NT2/D1 (cell line): ENCODE measurements at regions not wholly inside any gene's neighbourhood (a gene's known extent, or its start where the extent isn't known, plus 50 kb on each side); places are given as distances from the start of the nearest gene placed in this dataset.

ENCODE experiments used
- YY1 ChIP-seq: IDR thresholded peaks from 2 replicates; pipeline ENCODE4 v1.6.1; 2011; ENCODE audit not compliant: insufficient read length, insufficient read depth
- ZNF274 ChIP-seq: IDR thresholded peaks from 2 replicates; pipeline ENCODE4 v1.6.1; 2011; ENCODE audit warnings: mild to moderate bottlenecking, low read depth, low read length

DNA sequence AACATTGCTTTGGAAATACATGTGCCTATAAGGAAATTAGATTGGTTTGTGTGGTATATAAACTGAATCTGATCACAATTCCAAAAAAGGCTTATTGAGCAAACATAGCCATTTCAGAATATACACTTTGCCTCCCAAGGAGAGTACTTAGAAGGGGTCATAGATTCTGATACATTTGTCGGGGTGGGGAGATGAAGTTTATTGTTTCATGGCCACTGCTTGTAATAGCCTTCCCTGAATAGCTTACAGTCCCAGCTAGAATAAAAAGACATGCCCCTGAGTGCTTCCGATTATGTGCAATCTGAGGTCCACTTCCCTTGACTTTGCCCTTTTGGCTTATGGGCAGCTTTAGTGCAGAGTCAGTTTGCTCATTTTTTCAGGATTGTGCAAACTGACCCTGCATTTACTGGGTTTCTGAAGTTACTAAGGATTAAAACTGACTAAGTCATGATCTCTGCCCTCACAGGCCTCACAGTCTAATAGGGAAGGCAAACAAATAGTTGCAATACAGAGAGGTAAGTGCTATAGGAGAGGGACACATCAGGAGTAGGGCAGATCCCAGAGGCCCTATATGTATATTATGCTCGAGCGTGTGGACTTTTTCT is 184.2 kb downstream of the BLID start:
- TF ChIP-seq YY1 (no peak), ZNF274 (no peak)
